ENCODE measurements at regions not wholly inside any gene's neighbourhood (a gene's known extent, or its start where the extent isn't known, plus 50 kb on each side); places are given as distances from the start of the nearest gene placed in this dataset.

- H3K4ac ChIP-seq (ENCODE audit: low read depth in 1 of 2, low read length in 2 of 2), result no peak overlapping the region
- H3K36me3 ChIP-seq (ENCODE audit: control insufficient read depth in 1 of 2, insufficient read depth in 2 of 2, low read depth in 1 of 2, low read length in 2 of 2), result no peaks in the 10 kb centered on the region
- no peak overlapping the region for H2BK5ac ChIP-seq (ENCODE audit: low read depth, low read length, poor library complexity, severe bottlenecking)
- H3K14ac ChIP-seq (ENCODE audit: low read length in 2 of 2), result no peak overlapping the region
- H4K8ac ChIP-seq (ENCODE audit: low read length), result no peak overlapping the region
- H3K4me3 ChIP-seq (ENCODE audit: insufficient read depth in 1 of 2, low read depth in 1 of 2, low read length in 2 of 2), result no peak overlapping the region
- no peak overlapping the region for H2BK15ac ChIP-seq (ENCODE audit: low read depth, poor library complexity, severe bottlenecking)
- no peaks in the 10 kb centered on the region for H3K79me1 ChIP-seq (replicated peaks; ENCODE audit: low read length, poor library complexity, severe bottlenecking)
- H3K4me1 ChIP-seq (ENCODE audit: control insufficient read depth, insufficient read depth, low read depth, low read length), result no peaks in the 10 kb centered on the region
- H3K27me3 ChIP-seq (ENCODE audit: control insufficient read depth in 1 of 2, insufficient read depth in 1 of 2, low read length in 2 of 2), result no peaks in the 10 kb centered on the region
- WGBS, result 78% methylated on average over 3 of the region's 3 CpGs
- no peak overlapping the region for H2AFZ ChIP-seq (ENCODE audit: low read depth, low read length)
- H4K91ac ChIP-seq (ENCODE audit: low read length), result no peak overlapping the region
- peaks cover 2% of the 10 kb centered on the region for H3K9me3 ChIP-seq (ENCODE audit: control insufficient read depth, low read length)
- H3K4me2 ChIP-seq (ENCODE audit: low read length, poor library complexity, severe bottlenecking), result no peak overlapping the region
- no peak overlapping the region for H2AK5ac ChIP-seq (ENCODE audit: low read length, severe bottlenecking)
- peak overlapping the region; percentile 39 for H3K9ac ChIP-seq (ENCODE audit: low read length)
- no peak overlapping the region for H3K23ac ChIP-seq (ENCODE audit: low read length in 2 of 2)
- H2BK12ac ChIP-seq (ENCODE audit: low read length in 2 of 2), result no peak overlapping the region
- no peak for DNase-seq
- H3K18ac ChIP-seq (ENCODE audit: low read depth in 1 of 2, low read length in 2 of 2), result no peak overlapping the region
- no peak overlapping the region for H3K27ac ChIP-seq (ENCODE audit: low read length, poor library complexity, severe bottlenecking)
- no peak overlapping the region for H2BK120ac ChIP-seq (ENCODE audit: low read depth, low read length)
Observed at GRCh38 chr5:50302815-50303490, 138.1 kb downstream of the EMB start.

- no peak overlapping the region for H3K4ac ChIP-seq (ENCODE audit: low read depth in 1 of 2, low read length in 2 of 2)
- H3K23ac ChIP-seq (ENCODE audit: low read length in 2 of 2), result no peak overlapping the region
- no CpG with 5 or more reads among the region's 1 CpG for WGBS
- no peaks in the 10 kb centered on the region for H3K36me3 ChIP-seq (ENCODE audit: control insufficient read depth in 1 of 2, insufficient read depth in 2 of 2, low read depth in 1 of 2, low read length in 2 of 2)
- no peak overlapping the region for H2AFZ ChIP-seq (ENCODE audit: low read depth, low read length)
- H3K79me1 ChIP-seq (replicated peaks; ENCODE audit: low read length, poor library complexity, severe bottlenecking), result no peaks in the 10 kb centered on the region
- no peak overlapping the region for H2AK5ac ChIP-seq (ENCODE audit: low read length, severe bottlenecking)
- H4K8ac ChIP-seq (ENCODE audit: low read length), result no peak overlapping the region
- no peaks in the 10 kb centered on the region for H3K27me3 ChIP-seq (ENCODE audit: control insufficient read depth in 1 of 2, insufficient read depth in 1 of 2, low read length in 2 of 2)
- no peak overlapping the region for H3K9ac ChIP-seq (ENCODE audit: low read length)
- H2BK15ac ChIP-seq (ENCODE audit: low read depth, poor library complexity, severe bottlenecking), result no peak overlapping the region
- H2BK120ac ChIP-seq (ENCODE audit: low read depth, low read length), result no peak overlapping the region
- H3K4me1 ChIP-seq (ENCODE audit: control insufficient read depth, insufficient read depth, low read depth, low read length), result no peaks in the 10 kb centered on the region
- H2BK5ac ChIP-seq (ENCODE audit: low read depth, low read length, poor library complexity, severe bottlenecking), result no peak overlapping the region
- H3K27ac ChIP-seq (ENCODE audit: low read length, poor library complexity, severe bottlenecking), result no peak overlapping the region
- H4K91ac ChIP-seq (ENCODE audit: low read length), result no peak overlapping the region
- no peak overlapping the region for H3K4me3 ChIP-seq (ENCODE audit: insufficient read depth in 1 of 2, low read depth in 1 of 2, low read length in 2 of 2)
- H3K9me3 ChIP-seq (ENCODE audit: control insufficient read depth, low read length), result peaks cover 2% of the 10 kb centered on the region
- H3K14ac ChIP-seq (ENCODE audit: low read length in 2 of 2), result no peak overlapping the region
- no peak for DNase-seq
- H2BK12ac ChIP-seq (ENCODE audit: low read length in 2 of 2), result no peak overlapping the region
- no peak overlapping the region for H3K18ac ChIP-seq (ENCODE audit: low read depth in 1 of 2, low read length in 2 of 2)
- H3K4me2 ChIP-seq (ENCODE audit: low read length, poor library complexity, severe bottlenecking), result no peak overlapping the region
Observed at GRCh38 chr5:50301756-50302155, 139.3 kb downstream of the EMB start.

GRCh38 chr5:50300878-50301277, 140.2 kb downstream of the EMB start:
- H3K9ac ChIP-seq (ENCODE audit: low read length), result no peak overlapping the region

DNA sequence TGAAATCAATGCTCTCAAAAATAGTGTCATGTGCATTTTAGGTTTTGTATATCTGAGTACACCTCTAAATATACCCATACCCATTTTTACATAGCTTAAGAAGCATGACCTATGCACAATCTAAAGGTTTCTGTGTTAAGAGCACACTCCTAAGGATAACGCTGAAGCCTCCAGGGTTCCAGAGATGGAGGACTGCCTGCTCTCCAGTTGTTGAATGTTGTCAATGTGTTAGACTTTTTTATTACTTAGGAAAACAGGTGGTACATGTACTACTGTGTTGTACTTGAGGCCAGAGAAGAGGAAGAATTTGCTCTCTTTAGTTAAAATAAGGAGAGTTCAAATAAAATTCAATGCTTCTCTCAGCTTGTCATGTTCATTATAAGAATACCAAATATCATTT, 141.2 kb downstream of the EMB start:
- Histone ChIP-seq H2BK15ac (ENCODE audit: low read depth, poor library complexity, severe bottlenecking) (no peak overlapping the region), H2BK120ac (ENCODE audit: low read depth, low read length) (no peak overlapping the region), H3K36me3 (ENCODE audit: control insufficient read depth in 1 of 2, insufficient read depth in 2 of 2, low read depth in 1 of 2, low read length in 2 of 2) (no peaks in the 10 kb centered on the region), H3K27me3 (ENCODE audit: control insufficient read depth in 1 of 2, insufficient read depth in 1 of 2, low read length in 2 of 2) (no peaks in the 10 kb centered on the region), H3K18ac (ENCODE audit: low read depth in 1 of 2, low read length in 2 of 2) (no peak overlapping the region), H3K4ac (ENCODE audit: low read depth in 1 of 2, low read length in 2 of 2) (no peak overlapping the region), H2BK12ac (ENCODE audit: low read length in 2 of 2) (no peak overlapping the region), H2AFZ (ENCODE audit: low read depth, low read length) (no peak overlapping the region), H4K91ac (ENCODE audit: low read length) (no peak overlapping the region), H3K27ac (ENCODE audit: low read length, poor library complexity, severe bottlenecking) (no peak overlapping the region), H2BK5ac (ENCODE audit: low read depth, low read length, poor library complexity, severe bottlenecking) (no peak overlapping the region), H4K8ac (ENCODE audit: low read length) (no peak overlapping the region), H2AK5ac (ENCODE audit: low read length, severe bottlenecking) (no peak overlapping the region), H3K79me1 (replicated peaks; ENCODE audit: low read length, poor library complexity, severe bottlenecking) (no peaks in the 10 kb centered on the region), H3K23ac (ENCODE audit: low read length in 2 of 2) (no peak overlapping the region), H3K9me3 (ENCODE audit: control insufficient read depth, low read length) (no peaks in the 10 kb centered on the region), H3K9ac (ENCODE audit: low read length) (no peak overlapping the region), H3K14ac (ENCODE audit: low read length in 2 of 2) (no peak overlapping the region), H3K4me2 (ENCODE audit: low read length, poor library complexity, severe bottlenecking) (no peak overlapping the region), H3K4me3 (ENCODE audit: insufficient read depth in 1 of 2, low read depth in 1 of 2, low read length in 2 of 2) (no peak overlapping the region), H3K4me1 (ENCODE audit: control insufficient read depth, insufficient read depth, low read depth, low read length) (no peaks in the 10 kb centered on the region)
- 80% methylated on average over 1 of the region's 1 CpG for WGBS
- no peak for DNase-seq

More at GRCh38 chr5:50300878-50301277, 140.2 kb downstream of the EMB start:
- Histone ChIP-seq H3K4me3 (ENCODE audit: insufficient read depth in 1 of 2, low read depth in 1 of 2, low read length in 2 of 2) (no peak overlapping the region), H2BK120ac (ENCODE audit: low read depth, low read length) (no peak overlapping the region), H3K18ac (ENCODE audit: low read depth in 1 of 2, low read length in 2 of 2) (no peak overlapping the region), H3K36me3 (ENCODE audit: control insufficient read depth in 1 of 2, insufficient read depth in 2 of 2, low read depth in 1 of 2, low read length in 2 of 2) (no peaks in the 10 kb centered on the region), H3K23ac (ENCODE audit: low read length in 2 of 2) (no peak overlapping the region), H2BK12ac (ENCODE audit: low read length in 2 of 2) (no peak overlapping the region), H3K27me3 (ENCODE audit: control insufficient read depth in 1 of 2, insufficient read depth in 1 of 2, low read length in 2 of 2) (no peaks in the 10 kb centered on the region), H4K91ac (ENCODE audit: low read length) (no peak overlapping the region), H3K27ac (ENCODE audit: low read length, poor library complexity, severe bottlenecking) (no peak overlapping the region), H3K4ac (ENCODE audit: low read depth in 1 of 2, low read length in 2 of 2) (no peak overlapping the region), H2BK5ac (ENCODE audit: low read depth, low read length, poor library complexity, severe bottlenecking) (no peak overlapping the region), H3K79me1 (replicated peaks; ENCODE audit: low read length, poor library complexity, severe bottlenecking) (no peaks in the 10 kb centered on the region), H4K8ac (ENCODE audit: low read length) (no peak overlapping the region), H2BK15ac (ENCODE audit: low read depth, poor library complexity, severe bottlenecking) (no peak overlapping the region), H2AK5ac (ENCODE audit: low read length, severe bottlenecking) (no peak overlapping the region), H3K9me3 (ENCODE audit: control insufficient read depth, low read length) (peaks cover under 1% of the 10 kb centered on the region), H3K4me2 (ENCODE audit: low read length, poor library complexity, severe bottlenecking) (no peak overlapping the region), H2AFZ (ENCODE audit: low read depth, low read length) (no peak overlapping the region), H3K4me1 (ENCODE audit: control insufficient read depth, insufficient read depth, low read depth, low read length) (no peaks in the 10 kb centered on the region), H3K14ac (ENCODE audit: low read length in 2 of 2) (no peak overlapping the region)
- no peak for DNase-seq
- 100% methylated on average over 1 of the region's 1 CpG for WGBS

Measured in mesenchymal stem cell (in vitro differentiated cells and primary cell).